ENCODE measurements at regions not wholly inside any gene's neighbourhood (a gene's known extent, or its start where the extent isn't known, plus 50 kb on each side); places are given as distances from the start of the nearest gene placed in this dataset.
A peak's percentile ranks its signal among the peaks of the same experiment; 100 is the strongest.

GRCh38 chr21:34192646-34193285 lies 119.4 kb downstream of the MRPS6 start:
- no peak for DNase-seq

- no peak for DNase-seq
Observed at GRCh38 chr21:34195335-34195734, 122.0 kb downstream of the MRPS6 start.

- no peak for DNase-seq
Observed at GRCh38 chr21:34196996-34197395, 123.6 kb downstream of the MRPS6 start.

GRCh38 chr21:34197561-34197960 lies 124.2 kb downstream of the MRPS6 start:
- no peak for DNase-seq

- DNase-seq, result no peak
Observed at GRCh38 chr21:34198231-34199120, 125.1 kb downstream of the MRPS6 start.

GRCh38 chr21:34199121-34199910 lies 125.9 kb downstream of the MRPS6 start:
- DNase-seq, result no peak

GRCh38 chr21:34200288-34200905 lies 127.0 kb downstream of the MRPS6 start:
- DNase-seq, result no peak

- no peak for DNase-seq
Observed at GRCh38 chr21:34201001-34201400, 127.6 kb downstream of the MRPS6 start.

GRCh38 chr21:34201481-34201858 lies 128.1 kb downstream of the MRPS6 start:
- DNase-seq, result no peak

- peak; percentile 68 for DNase-seq
Observed at GRCh38 chr21:34202553-34203372, 129.4 kb downstream of the MRPS6 start.

- DNase-seq, result no peak
Observed at GRCh38 chr21:34203851-34204420, 130.6 kb downstream of the MRPS6 start.

GRCh38 chr21:34204481-34205439 lies 131.4 kb downstream of the MRPS6 start:
- DNase-seq, result no peak

GRCh38 chr21:34205811-34206571 lies 132.6 kb downstream of the MRPS6 start:
- no peak for DNase-seq

GRCh38 chr21:34213959-34214358 lies 140.6 kb downstream of the MRPS6 start:
- DNase-seq, result no peak

- DNase-seq, result no peak
Observed at GRCh38 chr21:34215501-34215900, 142.1 kb downstream of the MRPS6 start.

GRCh38 chr21:34215911-34216717 lies 142.7 kb downstream of the MRPS6 start:
- no peak for DNase-seq

GRCh38 chr21:34216718-34217032 lies 143.3 kb downstream of the MRPS6 start:
- no peak for DNase-seq

- no peak for DNase-seq
Observed at GRCh38 chr21:34217263-34217662, 143.9 kb downstream of the MRPS6 start.
